OCI-LY7 (cell line): ENCODE measurements at regions not wholly inside any gene's neighbourhood (a gene's known extent, or its start where the extent isn't known, plus 50 kb on each side); places are given as distances from the start of the nearest gene placed in this dataset.

Experiments
- EZH2phosphoT487 ChIP-seq: fragments of 200-600 bp; sonication (generic); IDR thresholded peaks from 2 replicates; pipeline ENCODE4 v1.6.1; 2018; ENCODE audit warnings: low read depth, borderline replicate concordance, mild to moderate bottlenecking, mixed run types, antibody characterized with exemption, low read length, moderate library complexity, mixed read lengths
- TF ChIP-seq, protein P1 (sequence below): fragments of 200-600 bp; sonication (generic); conservative IDR thresholded peaks from 2 replicates; pipeline ENCODE4 v1.5.1; 2014; ENCODE audit warnings: mild to moderate bottlenecking, antibody characterized with exemption, low read length, moderate library complexity, mixed read lengths

DNA sequence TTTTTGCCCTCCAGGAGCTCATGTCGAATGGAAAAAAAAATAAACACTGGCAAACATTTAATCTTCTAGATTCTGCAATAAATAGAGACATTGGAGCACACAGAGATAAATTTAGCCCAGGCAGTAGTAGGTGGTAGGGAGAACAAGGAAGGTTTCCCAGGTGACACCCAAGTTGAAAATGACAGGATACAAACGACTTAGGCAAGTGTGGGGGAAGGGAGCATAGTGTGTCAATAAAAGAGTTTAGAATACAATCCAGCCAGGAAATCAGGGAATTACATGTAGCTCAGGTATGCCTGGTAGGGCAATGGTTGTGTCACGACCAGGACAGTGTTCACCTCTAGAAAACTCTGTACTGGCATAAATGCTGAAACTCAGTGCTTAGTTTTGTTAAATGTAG lies 364.6 kb upstream of the AGTR1 start:
- TF ChIP-seq, protein P1, sequence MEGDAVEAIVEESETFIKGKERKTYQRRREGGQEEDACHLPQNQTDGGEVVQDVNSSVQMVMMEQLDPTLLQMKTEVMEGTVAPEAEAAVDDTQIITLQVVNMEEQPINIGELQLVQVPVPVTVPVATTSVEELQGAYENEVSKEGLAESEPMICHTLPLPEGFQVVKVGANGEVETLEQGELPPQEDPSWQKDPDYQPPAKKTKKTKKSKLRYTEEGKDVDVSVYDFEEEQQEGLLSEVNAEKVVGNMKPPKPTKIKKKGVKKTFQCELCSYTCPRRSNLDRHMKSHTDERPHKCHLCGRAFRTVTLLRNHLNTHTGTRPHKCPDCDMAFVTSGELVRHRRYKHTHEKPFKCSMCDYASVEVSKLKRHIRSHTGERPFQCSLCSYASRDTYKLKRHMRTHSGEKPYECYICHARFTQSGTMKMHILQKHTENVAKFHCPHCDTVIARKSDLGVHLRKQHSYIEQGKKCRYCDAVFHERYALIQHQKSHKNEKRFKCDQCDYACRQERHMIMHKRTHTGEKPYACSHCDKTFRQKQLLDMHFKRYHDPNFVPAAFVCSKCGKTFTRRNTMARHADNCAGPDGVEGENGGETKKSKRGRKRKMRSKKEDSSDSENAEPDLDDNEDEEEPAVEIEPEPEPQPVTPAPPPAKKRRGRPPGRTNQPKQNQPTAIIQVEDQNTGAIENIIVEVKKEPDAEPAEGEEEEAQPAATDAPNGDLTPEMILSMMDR, result no peak
- TF ChIP-seq EZH2phosphoT487, result no peak
